Occipital lobe (tissue), 1 donor: ENCODE measurements at regions not wholly inside any gene's neighbourhood (a gene's known extent, or its start where the extent isn't known, plus 50 kb on each side); places are given as distances from the start of the nearest gene placed in this dataset.

Experiments
- DNase-seq: peaks from one replicate; lab custom pipeline; 2025; lab: John Stamatoyannopoulos, UW

DNA sequence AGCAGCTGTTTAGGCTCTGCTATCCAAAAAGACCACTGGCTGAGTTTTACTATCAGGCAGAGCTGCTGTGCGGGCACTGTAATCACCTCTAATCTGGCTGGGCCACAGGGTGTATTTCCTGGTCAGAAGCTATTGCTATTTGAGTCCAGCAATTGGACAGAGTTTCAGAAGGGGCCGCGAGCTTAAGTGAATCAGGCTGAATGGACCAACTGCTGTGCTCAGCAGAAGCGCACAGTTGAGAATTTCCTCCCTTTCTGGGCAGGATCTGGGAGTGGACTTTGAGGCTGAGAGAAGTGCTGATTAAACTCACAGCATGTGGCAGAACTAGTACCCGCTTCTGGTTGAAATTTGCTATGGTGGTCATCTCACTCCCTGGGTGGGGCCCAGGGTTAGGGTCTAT lies 251.8 kb downstream of the INSIG2 start:
- no peak for DNase-seq

DNA sequence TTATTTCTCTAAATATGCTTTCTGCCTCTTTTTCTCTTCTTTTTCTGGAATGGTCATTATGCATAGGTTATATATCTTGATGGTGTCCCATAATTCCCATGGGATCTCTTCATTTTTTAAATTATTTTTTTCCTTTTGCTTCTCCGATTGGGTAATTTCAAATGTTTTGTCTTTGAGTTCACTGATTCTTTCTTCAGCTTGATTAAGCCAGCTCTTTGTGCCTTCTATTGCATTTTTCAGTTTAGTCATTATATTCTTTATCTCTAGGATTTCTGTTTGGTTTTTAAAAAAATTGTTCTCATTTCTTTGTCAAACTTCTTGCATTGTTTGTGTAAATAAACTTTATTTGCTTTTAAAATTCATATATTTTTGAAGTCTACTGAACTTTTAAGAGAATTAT lies 251.1 kb downstream of the INSIG2 start:
- no peak for DNase-seq

DNA sequence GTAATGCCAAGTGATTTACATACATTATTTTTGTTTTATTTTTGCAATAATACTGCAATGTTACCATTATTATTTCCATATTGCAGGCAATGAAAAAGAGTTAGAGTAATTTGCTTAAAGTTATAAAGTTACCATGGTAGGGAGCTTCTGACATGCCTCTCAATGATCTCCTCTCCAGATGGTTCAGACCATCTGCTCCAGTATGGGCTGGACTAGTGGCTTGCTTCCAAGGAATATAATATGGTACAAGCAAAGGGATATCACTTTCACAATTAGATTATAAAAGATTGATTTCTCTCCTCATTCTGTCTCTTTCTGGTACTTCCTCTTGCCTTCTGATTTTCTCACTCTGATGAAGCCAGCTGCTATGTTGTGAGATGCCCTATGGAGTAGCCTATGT lies 245.4 kb downstream of the INSIG2 start:
- no peak for DNase-seq

DNA sequence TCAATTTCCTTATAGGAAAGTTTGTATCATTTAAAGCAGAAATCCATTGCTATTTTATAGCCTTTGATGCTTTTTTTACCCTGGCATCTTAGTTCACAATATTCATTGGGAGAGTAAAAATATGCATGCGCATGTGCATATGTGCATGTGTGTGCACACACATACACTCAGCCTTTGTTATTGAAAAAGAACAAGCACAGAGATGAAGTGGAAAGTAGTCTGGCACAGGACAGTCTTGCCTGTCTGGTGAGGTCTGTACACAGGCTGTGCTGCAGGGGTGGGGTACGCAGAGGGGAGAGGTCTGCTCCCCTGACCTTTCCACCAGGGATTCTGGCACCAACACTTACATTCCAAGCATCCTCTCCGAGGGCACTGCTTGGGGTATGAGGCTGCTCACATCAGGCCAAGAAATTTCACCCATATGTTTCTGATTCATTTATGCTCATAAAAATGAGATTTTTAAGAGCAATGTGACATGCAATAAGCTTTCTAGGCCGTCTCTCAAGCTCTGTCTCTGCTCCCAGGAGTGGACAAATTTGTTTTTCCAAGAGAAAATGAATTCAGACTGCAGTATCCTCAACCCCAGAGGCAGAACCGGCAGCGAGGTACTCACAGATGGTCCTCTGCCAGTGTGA lies 237.2 kb downstream of the INSIG2 start:
- DNase-seq: no peak

DNA sequence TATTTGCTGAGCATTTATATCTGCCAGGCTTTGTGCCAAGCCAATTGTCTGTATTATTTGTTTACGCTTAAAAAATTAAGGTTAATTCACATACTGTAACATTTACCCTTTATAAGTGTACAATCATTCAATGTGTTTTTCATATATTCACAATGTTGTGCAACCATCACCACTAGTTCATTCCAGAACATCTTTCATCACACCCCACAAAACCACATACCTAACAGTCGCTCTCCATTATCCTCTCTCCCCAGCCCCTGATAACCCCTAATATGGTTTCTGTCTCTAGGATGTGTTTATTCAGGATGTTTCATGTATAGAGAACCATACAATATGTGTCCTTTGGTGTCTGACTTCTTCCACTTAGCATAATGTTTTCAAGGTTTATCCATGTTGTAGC lies 234.1 kb downstream of the INSIG2 start:
- no peak for DNase-seq

DNA sequence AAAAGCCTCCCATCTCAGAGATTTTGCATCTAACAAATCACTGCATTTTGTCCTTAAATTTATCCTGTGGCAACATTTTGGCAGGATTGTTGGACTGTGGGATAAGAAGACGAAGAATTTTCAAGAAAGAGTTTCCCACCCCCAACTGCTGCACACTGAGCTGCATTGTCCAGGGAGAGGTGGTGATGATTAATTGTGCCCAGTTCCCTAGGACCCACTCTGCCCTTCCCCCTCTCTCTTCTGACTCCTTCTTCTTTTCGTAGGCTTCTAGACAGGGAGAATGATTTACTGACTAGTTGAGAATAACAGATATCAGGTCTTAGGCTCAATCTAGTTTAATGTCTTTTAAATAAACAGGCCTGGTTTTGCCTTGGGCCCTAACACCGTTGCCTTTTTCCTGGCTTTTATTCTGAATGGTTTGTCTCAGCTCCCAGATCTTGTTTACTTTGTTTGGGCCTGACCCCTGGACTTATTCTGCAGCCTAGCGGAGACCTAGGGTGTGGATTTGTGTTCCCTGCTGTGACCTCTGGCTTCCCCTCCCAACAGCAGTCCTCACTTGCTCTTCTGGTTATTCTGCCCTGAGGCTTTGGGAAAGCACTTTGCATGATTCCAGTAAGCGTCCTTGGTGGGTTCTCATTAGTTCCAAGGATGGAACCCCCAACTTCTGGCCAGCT lies 233.3 kb downstream of the INSIG2 start:
- DNase-seq: no peak

DNA sequence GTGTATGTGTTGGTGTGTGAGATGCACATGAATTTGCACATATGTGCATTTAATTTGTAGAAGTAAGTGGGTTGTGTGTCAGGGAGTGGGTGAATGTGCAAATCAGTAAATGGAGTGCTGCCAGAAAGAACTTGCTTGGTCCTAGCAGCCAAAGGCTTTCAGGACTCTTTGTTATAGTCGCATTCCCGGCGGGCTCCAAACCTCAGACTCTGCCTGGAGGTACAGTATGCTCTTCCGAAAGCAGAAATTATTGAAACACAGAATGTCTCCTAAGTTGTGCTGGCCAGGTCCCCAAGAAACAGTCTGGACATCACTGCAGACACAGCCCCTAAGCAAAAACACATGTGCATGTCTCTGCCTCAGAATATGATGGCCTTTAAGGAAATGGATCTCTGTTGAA lies 232.4 kb downstream of the INSIG2 start:
- no peak for DNase-seq

DNA sequence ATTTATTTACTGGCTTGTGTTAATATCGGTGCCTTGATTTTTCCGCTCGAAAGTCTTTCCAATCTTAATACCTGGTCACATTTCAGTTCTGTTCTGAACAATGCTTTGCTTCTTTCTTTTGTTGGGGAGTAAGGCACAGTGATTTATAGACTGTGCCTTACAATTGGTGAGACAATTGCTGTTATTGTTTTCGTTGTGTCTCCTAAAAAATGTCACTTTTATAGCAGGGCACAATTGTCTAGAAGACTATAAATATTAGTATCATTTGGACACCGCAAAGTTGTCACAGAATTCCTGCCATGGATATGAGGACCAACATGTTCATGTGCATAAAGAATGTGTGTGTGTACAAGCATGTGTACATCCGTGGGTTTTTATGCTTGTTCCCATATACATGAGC lies 231.9 kb downstream of the INSIG2 start:
- DNase-seq: no peak

DNA sequence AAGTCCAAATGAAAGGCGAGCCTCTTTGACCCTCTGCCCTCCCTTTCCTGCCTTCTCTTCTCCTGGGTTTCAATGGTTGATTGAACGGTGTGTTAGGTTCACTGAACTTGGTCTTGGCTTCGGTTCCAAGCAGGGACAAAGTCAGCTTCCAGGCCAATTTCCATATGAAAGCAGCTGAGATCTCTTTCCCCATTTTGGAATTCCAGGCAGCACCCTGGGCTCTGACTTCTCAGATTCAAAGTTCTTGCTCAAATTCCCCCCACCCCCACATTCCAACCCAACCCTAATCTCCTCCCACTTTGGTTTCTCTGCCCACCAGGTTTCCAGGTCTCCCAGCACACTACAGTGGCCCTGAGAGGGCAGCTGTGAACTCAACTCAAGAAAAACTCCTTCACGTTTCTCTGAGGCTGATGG lies 231.0 kb downstream of the INSIG2 start:
- DNase-seq: no peak

DNA sequence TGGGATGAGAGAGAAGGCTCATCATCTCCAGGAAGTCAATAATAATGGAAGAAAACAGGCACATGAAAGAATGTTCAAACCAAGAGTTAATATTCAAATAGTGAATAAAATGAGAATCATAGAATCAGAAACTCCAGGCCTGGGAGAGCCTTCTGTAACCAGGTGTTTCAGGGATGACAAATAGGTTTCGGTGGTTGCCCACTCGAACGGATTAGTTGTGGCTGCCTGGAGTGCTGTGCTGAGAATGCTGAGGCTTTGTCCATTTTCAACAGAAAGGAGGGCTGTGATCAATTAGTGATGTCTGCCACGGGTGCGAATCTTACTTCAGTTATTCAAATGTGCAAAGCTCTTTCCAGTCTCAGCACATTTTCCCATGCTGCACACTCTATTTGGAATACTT lies 227.3 kb downstream of the INSIG2 start:
- no peak for DNase-seq

DNA sequence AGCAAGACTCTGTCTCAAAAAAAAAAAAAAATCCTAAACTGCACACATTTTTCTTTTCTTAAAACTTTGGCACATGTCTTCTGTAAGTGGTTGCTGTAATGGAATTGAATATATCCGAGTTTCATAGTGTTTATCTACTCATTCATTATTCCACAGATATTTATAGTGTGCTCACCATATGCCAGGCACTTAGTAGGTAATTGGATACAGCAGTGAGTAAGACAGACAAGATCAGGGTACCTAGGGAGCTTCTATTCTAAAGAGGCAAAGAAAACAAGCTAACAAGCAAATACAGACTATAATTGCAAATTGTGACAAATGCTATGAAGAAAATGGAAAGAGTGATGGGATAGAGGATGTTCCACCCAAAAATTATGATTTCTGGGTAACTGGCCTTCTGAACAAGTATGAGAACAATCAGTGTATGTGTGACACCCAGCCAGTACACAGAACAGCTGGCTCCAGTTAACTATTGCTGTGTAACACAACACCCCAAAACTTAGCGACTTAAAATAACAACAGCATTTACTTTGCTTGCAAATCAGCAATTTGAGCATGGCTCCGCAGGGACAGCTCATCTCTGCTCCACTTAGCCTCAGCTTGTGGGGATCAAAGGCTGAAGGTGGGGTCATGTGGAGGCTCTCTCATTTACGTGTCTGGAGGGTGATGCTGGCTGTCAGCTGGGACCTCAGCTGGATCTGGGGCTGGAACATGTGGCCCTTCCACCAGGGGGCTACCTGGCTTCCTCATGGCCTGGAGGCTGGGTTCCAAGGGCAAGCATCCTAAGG lies 224.9 kb downstream of the INSIG2 start:
- DNase-seq: no peak

DNA sequence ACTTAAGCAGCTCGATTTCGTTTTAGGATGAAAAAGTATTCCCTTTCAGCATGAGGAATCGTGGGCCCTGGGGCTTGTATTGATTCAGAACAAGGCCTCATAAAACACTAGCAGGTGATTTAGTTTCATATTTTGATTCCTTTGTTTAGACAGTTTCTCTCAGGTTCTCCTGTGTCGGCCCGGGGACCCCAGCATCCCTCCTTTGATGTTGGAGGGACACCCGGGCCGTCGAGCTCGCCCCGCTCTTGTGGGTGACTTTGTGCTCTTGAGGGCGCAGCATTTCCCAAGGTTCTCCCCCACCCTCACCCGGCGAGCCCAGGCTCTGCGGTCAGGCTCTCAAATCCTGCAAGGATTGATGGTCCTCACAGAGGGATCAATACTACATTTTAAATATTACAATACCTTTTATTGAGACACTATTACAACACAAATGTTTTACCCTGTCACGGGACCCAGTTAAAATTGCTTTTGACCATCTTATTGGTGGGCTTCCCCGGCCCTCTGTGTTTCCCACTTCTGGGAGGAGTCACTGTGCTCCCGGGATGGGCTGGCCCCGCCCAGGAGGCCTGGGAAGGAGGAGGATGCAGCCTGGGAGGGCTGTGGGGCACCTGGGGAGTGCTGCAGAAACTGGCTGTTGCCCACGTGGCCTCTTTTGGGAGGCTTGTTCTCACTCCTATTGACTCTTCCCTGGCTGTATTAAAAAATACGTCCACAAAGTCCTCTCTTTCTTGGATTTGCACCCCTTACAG lies 222.6 kb downstream of the INSIG2 start:
- DNase-seq: no peak

DNA sequence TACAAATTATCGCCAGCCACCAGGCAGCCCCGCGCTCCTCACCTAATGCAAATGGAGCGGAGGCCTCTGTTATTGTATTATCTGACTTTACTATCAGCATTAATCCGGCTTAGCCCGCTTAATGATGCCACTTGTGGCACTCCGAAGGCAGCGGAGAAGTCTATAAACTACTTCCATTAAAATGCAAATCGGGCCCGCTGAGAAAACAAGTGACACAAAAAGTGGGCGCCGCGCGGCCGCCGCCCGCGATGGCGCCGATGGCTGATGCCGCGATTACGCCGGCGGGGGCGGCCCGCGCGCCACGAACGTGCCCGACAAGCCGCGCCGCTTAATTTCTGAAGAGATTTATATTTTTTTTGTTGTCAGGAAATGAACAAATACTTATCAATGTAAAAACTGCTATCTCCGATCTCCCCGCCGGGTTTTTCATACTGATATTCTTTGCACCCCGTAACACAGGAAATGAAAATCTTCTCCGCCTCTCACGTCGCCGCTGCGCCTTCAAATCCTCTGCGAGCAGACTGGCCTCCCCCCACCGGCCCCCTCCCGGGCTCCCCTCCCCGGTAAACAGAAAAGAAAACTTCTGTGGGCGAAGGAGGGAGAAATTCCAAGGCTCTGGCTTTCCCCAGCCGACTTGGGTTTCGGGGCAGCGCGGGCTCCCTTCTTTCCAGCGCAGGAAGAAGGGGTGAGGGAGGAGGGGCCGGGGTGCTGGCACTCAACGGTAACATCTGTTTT lies 221.8 kb downstream of the INSIG2 start:
- DNase-seq: peak; percentile 51

DNA sequence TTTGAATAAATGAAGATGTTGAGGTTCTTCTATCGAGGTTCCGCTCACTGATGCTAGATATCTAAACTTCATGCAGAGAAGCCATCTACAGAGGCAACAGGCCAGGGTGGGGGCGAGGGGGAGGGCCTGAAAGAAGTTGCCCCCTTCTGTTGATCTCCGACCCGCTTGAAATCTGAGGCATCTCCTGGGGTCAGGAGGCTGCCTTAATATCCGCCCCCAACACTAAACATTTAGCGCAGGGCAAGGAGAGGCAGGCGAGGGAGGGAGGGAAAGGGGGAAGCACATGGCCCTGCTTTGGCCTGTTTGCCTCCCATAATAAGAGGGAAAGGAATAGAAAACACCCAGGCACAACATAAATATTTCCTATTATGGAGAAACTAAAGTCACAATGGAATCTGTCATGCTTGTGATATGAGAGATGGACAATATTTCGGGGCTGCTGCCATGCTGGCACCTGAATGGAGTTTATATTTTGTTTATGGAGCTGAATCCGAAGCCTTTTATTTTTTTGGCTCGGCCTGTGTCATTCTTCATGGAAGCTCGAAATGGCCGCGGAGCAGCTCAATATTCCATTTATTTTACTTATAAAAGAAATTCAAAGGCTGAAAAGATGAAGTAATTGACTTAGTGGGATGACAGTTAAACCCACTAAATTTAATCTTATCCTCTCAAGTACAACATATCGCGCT lies 221.1 kb downstream of the INSIG2 start:
- no peak for DNase-seq

DNA sequence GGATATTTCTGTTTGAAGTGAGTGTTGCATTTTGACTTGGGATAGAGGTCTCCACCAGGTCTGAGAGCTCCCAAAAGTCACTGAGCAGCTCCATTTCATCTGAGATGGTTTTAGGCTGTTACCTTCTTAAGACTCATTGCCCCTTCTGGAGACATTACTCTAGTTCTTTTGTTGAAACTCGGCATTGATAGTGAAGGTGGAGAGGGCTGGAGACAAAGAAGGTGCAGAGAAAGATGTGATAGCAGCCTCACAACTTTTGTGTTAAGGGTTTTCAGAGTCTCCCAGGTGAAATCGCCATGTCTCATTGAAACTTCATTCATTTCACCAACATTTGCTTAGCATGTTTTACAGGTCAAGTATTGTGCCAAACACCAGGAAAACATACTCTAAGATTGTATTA lies 219.6 kb downstream of the INSIG2 start:
- no peak for DNase-seq

DNA sequence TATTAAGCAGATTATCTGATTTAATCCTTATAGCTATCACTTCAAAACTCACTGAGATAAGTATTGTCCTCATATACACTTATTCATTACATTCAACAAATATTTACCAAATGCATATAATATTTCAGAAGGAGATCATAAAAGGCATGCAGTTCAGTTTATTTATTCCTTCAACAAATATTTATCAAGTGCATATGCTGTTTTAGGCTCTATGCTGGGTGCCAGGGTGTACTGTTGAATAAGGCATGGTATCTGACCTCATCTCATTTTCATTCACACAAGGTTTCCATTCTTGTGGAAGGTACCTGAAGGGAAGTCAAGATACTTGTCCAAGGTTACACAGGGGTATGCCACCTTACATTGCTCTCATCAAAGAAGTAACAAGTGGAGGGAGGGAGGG lies 213.0 kb downstream of the INSIG2 start:
- DNase-seq: no peak

DNA sequence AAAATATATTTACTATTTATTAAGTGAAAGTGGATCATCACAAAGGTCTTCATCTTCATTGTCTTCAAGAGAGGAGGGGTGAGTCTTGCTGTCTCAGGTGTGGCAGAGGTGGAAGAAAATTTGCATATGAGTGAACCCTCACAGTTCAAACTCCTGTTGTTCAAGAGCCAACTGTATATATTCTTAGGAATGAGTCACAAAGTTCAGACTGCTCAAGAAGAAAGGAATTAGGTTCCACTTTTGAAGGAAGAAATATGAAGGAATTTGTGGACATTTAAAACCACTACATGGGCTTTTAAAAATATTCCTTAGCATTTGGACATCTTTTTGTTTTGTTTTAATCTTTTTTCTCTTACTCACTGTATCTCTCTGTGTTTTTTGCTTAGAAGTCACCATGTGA lies 212.6 kb downstream of the INSIG2 start:
- no peak for DNase-seq

DNA sequence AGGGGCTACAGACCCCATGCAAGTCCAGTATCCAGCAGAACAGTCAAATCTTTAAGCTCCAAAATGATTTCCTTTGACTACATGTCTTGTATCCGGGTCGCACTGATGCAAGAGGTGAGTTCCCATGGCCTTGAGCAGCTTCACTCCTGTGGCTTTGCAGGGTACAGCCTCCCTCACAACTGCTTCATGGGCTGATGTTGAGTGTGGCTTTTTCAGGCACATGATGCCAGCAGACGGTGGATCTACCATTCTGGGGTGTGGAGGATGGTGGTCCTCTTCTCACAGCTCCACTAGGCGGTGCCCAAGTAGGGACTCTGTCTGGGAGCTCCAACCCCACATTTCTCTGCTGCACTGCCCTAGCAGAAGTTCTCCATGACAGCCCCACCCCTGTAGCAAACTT lies 208.4 kb downstream of the INSIG2 start:
- DNase-seq: no peak

DNA sequence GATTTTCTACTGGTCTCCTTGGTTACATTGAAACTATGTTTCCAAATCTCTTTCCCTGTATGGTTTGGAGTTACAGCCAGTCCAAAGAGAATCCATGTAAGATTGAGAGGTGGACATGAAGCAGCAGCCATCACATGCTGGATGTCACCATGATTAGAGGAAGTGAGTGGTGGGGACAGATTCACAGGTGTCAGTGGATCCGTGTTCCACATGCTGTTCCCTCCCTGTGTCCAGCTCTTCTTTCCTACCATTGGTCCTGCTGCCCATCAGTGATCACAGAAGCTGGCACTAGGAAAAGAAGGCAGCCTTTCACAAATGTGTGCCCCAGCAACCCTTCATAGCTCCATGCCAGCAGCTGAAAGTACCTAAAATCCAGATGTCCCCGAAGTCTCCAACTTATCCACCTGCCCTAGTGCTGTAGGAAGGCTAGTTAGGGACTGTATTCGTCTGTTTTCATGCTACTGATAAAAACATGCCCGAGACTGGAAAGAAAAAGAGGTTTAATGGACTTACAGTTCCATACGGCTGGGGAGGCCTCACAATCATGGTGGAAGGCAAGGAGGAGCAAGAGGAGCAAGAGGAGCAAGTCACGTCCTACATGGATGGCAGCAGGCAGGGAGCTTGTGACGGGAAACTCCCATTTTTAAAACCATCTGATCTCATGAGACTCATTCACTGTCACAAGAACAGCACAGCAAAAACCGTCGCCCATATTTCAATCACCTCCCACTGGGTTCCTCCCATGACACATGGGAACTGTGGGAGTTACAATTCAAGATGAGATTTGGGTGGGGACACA lies 207.5 kb downstream of the INSIG2 start:
- DNase-seq: no peak

DNA sequence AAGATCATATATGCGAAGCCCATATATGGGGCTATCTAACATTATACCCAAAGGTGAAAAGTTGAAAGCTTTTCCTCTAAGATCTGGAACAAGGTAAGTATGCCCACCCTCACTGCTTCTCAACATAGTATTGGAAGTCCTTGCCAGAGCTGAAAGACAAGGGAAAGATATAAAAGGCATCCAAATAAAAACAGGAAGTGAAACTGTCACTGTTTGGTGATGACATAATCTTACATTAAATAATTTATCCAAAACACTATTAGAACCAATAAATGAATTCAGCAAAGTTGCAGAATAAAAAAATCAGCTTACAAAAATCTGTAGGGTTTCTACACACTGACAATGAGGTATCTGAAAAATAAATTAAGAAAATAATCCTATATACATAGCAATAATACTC lies 205.8 kb downstream of the INSIG2 start:
- DNase-seq: no peak
